Inferior parietal cortex (tissue), 1 donor: ENCODE measurements at regions not wholly inside any gene's neighbourhood (a gene's known extent, or its start where the extent isn't known, plus 50 kb on each side); places are given as distances from the start of the nearest gene placed in this dataset.

Source experiments
- DNase-seq: peaks from one replicate; pipeline ENCODE4 v3.0.0-alpha.2; 2016; ENCODE audit errors: extremely low spot score

DNA sequence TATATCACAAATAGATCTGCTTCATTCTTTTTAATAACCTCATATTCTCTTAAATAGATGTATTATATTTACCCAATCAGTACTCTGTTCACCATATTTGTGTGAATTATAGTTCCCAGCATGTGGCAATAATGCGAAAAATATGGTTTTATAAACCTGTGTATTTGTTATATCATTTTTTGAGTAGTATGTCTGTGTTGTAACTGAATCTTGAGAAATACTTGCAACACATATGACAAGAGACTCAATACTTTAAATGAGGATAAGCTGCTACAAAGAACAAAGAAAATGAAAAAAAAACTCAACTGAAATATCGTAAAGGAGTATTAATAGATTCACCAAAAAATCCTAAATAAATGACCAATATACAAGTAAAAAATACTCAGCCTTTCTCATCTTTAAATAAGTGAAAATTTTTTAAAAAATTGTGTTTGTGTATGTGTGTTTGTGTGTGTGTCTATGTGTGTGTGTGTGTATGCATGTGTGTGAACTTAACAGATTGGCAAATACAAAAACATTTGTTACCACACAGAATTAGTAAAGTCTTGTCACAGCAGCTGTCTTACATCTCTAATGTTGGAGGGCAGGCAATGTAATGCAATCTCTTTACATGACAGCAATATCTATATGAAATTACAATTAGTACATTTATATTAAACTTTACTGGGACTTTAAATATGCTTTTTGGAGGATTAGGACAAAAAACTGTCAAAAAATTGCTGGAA, 441.9 kb upstream of the MGAT4C start:
- no peak for DNase-seq

GRCh38 chr12:86683568-86684304, 427.5 kb upstream of the MGAT4C start:
- DNase-seq, result no peak

DNA sequence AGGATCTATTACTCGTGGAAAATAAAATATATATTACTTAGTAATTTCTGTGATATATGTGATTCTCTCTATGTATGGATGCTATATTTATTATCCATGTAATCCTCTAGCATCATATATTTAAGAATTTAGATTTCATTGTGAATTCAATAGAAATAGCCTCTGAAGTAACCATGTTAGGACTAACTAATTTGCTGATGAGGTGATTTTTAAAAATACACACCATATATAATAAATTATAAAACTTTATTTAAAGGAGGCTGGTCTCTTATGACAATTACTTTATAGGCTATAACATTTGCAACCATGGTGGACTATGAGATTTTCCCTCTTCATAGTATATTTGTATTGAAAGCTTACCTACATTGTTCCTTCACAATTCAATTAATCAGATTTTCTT, 424.9 kb upstream of the MGAT4C start:
- no peak for DNase-seq

- no peak for DNase-seq
Observed at GRCh38 chr12:86675197-86675596, 419.0 kb upstream of the MGAT4C start.

- no peak for DNase-seq
Observed at GRCh38 chr12:86670986-86671385, 414.8 kb upstream of the MGAT4C start.

DNA sequence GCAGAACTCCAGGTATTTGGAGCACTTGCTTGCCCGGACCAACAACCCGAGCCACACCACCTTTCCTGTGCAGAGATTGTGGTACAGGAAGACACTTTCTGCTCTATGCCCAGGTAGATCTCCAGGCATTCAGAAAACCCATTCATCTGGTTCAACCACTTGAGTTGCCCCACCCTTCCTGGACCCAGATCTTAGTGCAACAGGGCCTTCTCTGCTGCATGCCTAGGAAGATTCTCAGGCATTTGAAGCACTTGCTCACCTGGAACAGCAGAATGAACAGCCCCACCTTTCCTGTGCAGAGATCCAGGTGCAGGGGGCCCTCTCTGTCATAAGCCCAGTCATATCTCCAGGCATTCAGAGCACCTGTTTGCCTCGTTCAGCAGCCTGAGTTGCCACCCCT, 412.8 kb upstream of the MGAT4C start:
- DNase-seq, result no peak

DNA sequence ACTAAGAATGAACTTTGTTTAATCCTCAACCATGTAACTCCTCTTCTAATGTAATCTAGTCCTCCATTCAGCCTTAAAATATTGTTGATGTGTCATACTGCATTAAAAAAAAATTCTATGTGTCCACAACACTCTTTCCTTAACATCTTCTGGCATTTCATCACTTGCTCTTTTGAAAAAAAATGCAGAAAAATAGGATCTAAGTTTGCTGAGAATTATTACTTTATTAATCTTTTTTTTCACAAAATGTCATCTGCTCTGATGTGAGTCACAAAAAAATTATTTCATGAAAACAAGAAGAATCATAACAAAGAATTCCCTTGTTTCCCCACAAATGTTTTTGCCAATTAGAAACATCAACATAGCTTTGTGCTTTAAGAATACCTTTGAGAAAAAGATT, 410.1 kb upstream of the MGAT4C start:
- DNase-seq, result no peak

- no peak for DNase-seq
Observed at GRCh38 chr12:86663716-86664115, 407.5 kb upstream of the MGAT4C start.

- no peak for DNase-seq
Observed at GRCh38 chr12:86663173-86663572, 407.0 kb upstream of the MGAT4C start.

DNA sequence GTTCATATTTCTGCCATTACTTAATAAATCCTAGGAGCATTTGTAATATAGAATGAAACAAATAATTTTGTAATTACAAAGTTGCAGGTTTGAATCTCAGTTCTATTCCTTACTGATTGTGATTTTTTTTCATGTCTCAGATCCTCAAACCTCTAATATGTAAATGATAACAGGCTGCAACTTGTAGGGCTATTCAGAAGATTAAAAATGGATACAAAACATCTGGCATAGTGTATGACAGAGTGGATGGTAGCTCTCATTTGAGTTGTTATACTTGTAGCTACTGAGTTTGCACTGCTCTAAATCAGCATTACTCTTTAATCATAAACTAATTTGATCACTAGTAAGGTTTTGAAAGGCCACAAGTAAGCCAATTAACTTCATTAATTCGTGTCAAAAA, 406.3 kb upstream of the MGAT4C start:
- DNase-seq, result no peak

DNA sequence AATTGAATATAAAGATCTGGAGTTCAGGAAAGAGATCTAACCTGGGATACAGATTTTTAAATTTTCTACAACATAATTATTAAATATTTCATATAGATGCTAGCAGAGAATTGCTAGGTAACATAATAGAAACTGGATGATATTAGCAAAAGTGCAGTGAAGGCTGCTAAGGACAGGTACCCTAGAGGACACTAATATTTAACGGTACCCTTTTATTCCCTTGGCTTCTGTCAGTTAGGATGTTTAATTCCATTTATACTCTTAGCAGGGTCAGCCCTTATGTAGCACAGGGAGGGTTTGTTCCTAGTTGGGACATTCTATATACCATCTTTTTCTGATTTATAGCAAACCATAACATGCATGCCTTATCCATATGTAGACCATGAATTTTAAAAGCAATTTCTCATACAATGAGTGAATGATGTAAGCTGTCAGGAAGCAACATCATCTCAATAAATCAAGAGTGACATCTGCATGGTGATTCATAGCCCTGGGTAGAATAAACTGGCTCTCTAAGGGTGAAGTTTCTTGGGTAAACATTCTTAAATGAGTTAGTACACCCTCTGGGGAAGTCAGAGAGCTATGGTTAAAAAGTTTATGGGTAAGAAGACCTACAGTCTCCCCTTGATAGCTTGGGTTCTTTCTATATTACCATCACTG, 404.4 kb upstream of the MGAT4C start:
- no peak for DNase-seq

- no peak for DNase-seq
Observed at GRCh38 chr12:86659985-86660384, 403.8 kb upstream of the MGAT4C start.

DNA sequence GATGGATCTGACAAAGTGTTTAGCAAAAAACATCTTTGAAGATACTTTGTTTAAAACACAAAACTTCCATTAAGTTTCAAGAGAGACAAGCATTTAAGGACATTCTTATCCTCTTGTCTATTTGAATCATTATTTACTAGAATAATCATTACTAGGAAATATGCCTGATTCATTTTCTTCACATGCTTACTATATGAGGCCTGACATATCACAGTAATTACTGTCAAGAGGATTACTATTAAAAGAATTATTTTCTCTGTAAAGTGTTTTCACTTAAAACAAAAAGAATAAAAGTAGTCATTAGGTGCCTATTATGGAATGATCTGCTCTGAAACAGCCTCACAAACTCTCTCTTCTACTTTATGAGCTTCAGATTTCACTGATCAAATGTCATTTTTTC, 402.1 kb upstream of the MGAT4C start:
- DNase-seq, result no peak

- DNase-seq, result no peak
Observed at GRCh38 chr12:86647800-86648199, 391.6 kb upstream of the MGAT4C start.

GRCh38 chr12:86634456-86635410, 378.5 kb upstream of the MGAT4C start:
- DNase-seq, result peak; percentile 17

- no peak for DNase-seq
Observed at GRCh38 chr12:86627001-86627400, 370.8 kb upstream of the MGAT4C start.

DNA sequence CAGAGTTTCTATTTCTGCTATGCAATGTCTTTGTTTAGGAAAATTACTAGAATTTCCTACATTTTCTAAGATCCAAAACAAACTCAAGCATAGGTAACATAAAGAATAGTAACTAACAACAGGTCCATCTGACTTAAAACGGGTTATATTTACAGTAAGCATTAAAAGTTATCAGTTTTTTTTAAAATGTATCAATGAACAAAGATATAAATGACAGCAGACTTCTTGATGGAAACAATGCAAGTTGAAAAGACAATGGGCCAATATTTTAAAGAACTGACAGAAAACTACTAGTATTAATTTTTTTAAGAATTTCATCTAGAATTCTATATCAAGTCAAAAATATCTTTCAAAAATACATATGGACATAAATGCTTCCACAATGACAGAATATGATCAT, 367.1 kb upstream of the MGAT4C start:
- DNase-seq, result no peak

DNA sequence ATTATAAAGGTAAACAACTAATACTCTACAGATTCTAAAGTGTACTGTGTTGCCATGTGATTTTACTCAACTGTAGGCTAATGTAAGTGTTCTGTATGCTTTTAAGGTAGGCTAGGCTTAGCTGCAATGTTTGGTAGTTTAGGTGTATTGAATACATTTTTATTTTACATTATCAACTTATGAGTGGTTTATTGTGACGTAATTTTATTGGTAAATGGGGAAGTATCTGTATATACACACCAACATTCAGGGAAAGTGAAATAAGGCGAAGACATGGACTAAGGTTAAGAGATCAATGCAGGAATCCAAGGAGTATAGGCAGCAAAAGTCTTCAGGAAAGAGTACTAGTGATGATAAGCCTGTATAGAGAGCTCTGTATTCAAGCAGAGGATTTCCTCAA, 365.8 kb upstream of the MGAT4C start:
- no peak for DNase-seq

GRCh38 chr12:86613311-86613710, 357.1 kb upstream of the MGAT4C start:
- no peak for DNase-seq

- DNase-seq, result no peak
Observed at GRCh38 chr12:86608638-86609037, 352.4 kb upstream of the MGAT4C start.

- DNase-seq, result no peak
Observed at GRCh38 chr12:86601550-86602308, 345.5 kb upstream of the MGAT4C start.
